ENCODE measurements at regions not wholly inside any gene's neighbourhood (a gene's known extent, or its start where the extent isn't known, plus 50 kb on each side); places are given as distances from the start of the nearest gene placed in this dataset.

GRCh38 chr9:31335529-31336234, 1048.8 kb upstream of the ACO1 start:
- intact Hi-C loops (cut with DNase I) = no loop called here
- DNase-seq = no peak

- no peak for DNase-seq
These were observed 1048.1 kb upstream of the ACO1 start for GRCh38 chr9:31336386-31336785.

GRCh38 chr9:31336841-31337240, 1047.6 kb upstream of the ACO1 start:
- intact Hi-C loops (cut with DNase I) = no loop called here
- no peak for DNase-seq

More at GRCh38 chr9:31336386-31336785, 1048.1 kb upstream of the ACO1 start:
- intact Hi-C loops (cut with DNase I) = no loop called here

GRCh38 chr9:31347082-31347617, 1037.3 kb upstream of the ACO1 start:
- no peak for DNase-seq
- intact Hi-C loops (cut with DNase I) = no loop called here

GRCh38 chr9:31355159-31355882, 1029.1 kb upstream of the ACO1 start:
- DNase-seq = no peak
- intact Hi-C loops (cut with DNase I) = no loop called here

GRCh38 chr9:31355965-31356364, 1028.5 kb upstream of the ACO1 start:
- DNase-seq = no peak
- intact Hi-C loops (cut with DNase I) = no loop called here

GRCh38 chr9:31359071-31359470, 1025.4 kb upstream of the ACO1 start:
- intact Hi-C loops (cut with DNase I) = no loop called here
- no peak for DNase-seq

- intact Hi-C loops (cut with DNase I) = no loop called here
- no peak for DNase-seq
These were observed 1020.3 kb upstream of the ACO1 start for GRCh38 chr9:31364171-31364570.

GRCh38 chr9:31372799-31373587, 1011.5 kb upstream of the ACO1 start:
- no peak for DNase-seq
- intact Hi-C loops (cut with DNase I) = no loop called here

- intact Hi-C loops (cut with DNase I) = no loop called here
- no peak for DNase-seq
These were observed 1007.1 kb upstream of the ACO1 start for GRCh38 chr9:31377358-31377757.

GRCh38 chr9:31388660-31389059, 995.8 kb upstream of the ACO1 start:
- intact Hi-C loops (cut with DNase I) = no loop called here
- DNase-seq = no peak

- no peak for DNase-seq
- intact Hi-C loops (cut with DNase I) = no loop called here
These were observed 995.4 kb upstream of the ACO1 start for GRCh38 chr9:31389075-31389474.

- intact Hi-C loops (cut with DNase I) = no loop called here
- peak in 1 of 42 donors; percentile 6 for DNase-seq
These were observed 993.9 kb upstream of the ACO1 start for GRCh38 chr9:31390403-31391025.

GRCh38 chr9:31393240-31393639, 991.2 kb upstream of the ACO1 start:
- intact Hi-C loops (cut with DNase I) = no loop called here
- DNase-seq = no peak

- intact Hi-C loops (cut with DNase I) = no loop called here
- DNase-seq = no peak
These were observed 990.4 kb upstream of the ACO1 start for GRCh38 chr9:31394015-31394473.

GRCh38 chr9:31412081-31412480, 972.4 kb upstream of the ACO1 start:
- intact Hi-C loops (cut with DNase I) = no loop called here
- no peak for DNase-seq

- DNase-seq = no peak
- intact Hi-C loops (cut with DNase I) = no loop called here
These were observed 969.3 kb upstream of the ACO1 start for GRCh38 chr9:31415164-31415563.

GRCh38 chr9:31418419-31418818, 966.0 kb upstream of the ACO1 start:
- intact Hi-C loops (cut with DNase I) = no loop called here

More at GRCh38 chr9:31418419-31418818, 966.0 kb upstream of the ACO1 start:
- no peak for DNase-seq
